H1 (cell line): ENCODE measurements at regions not wholly inside any gene's neighbourhood (a gene's known extent, or its start where the extent isn't known, plus 50 kb on each side); places are given as distances from the start of the nearest gene placed in this dataset.

Experiments
- CTCF ChIA-PET: fragments of 300-600 bp; sonication (Branson Sonifier 250); formaldehyde crosslinking; loops from one replicate; lab custom pipeline; 2021; ENCODE audit not compliant: partially characterized antibody; lab: Charles Lee
- POLR2A ChIA-PET: fragments of 300-600 bp; sonication (Branson Sonifier 250); formaldehyde crosslinking; loops from one replicate; lab custom pipeline; 2021; ENCODE audit warnings: inconsistent platforms; ENCODE audit not compliant: partially characterized antibody; lab: Charles Lee
- DNase-seq, 2 experiments: peaks; one replicate each; pipeline versions ENCODE4 v3.0.0 to v3.0.0-alpha.2; 2010 to 2022; ENCODE audit warnings: low spot score in 2 of 2, low read depth in 1 of 2, mixed read lengths in 1 of 2
- FAIRE-seq: peaks from 2 replicates; lab custom pipeline; 2011; peaks lifted over from hg19 to GRCh38; lab: Jason Lieb, UNC
- H2AFZ ChIP-seq: 2 replicates; pipeline ENCODE4 v1.8.1; 2012; ENCODE audit warnings: low read length, inconsistent platforms
- H2AK5ac ChIP-seq: 2 replicates; pipeline ENCODE4 v1.6.1; 2013; ENCODE audit warnings: low read depth, low read length
- H2BK120ac ChIP-seq: replicated peaks from 2 replicates; pipeline ENCODE3; 2013; ENCODE audit warnings: low read depth, low read length, inconsistent platforms
- H2BK12ac ChIP-seq: 2 replicates; pipeline ENCODE4 v1.6.1; 2013; ENCODE audit warnings: low read depth, low read length
- H2BK15ac ChIP-seq: 2 replicates; pipeline ENCODE4 v1.6.1; 2013; ENCODE audit warnings: low read length
- H2BK20ac ChIP-seq: 2 replicates; pipeline ENCODE4 v1.6.1; 2013; ENCODE audit warnings: low read length
- H2BK5ac ChIP-seq: 2 replicates; pipeline ENCODE4 v1.6.1; 2013; ENCODE audit warnings: low read depth, low read length
- H3K14ac ChIP-seq: 2 replicates; pipeline ENCODE4 v1.6.1; 2013; ENCODE audit warnings: inconsistent platforms; ENCODE audit not compliant: insufficient read length
- H3K18ac ChIP-seq: 2 replicates; pipeline ENCODE4 v1.6.1; 2013; ENCODE audit warnings: low read length; ENCODE audit errors: extremely low read depth
- H3K23ac ChIP-seq: 2 replicates; pipeline ENCODE4 v1.6.1; 2013; ENCODE audit warnings: inconsistent platforms; ENCODE audit not compliant: insufficient read length
- H3K23me2 ChIP-seq: 2 replicates; pipeline ENCODE4 v1.6.1; 2013; ENCODE audit warnings: low read depth, low read length
- H3K27ac ChIP-seq: 2 replicates; pipeline ENCODE4 v1.6.1; 2011; ENCODE audit warnings: low read depth, low read length, inconsistent platforms
- H3K27me3 ChIP-seq, 4 experiments: replicated peaks in 1 of 4; 1 replicate in 1 of 4; 2 replicates in 3 of 4; pipeline versions ENCODE4 v1.6.1 to v1.8.1; 2011 to 2013; ENCODE audit warnings: low read length in 3 of 4, mild to moderate bottlenecking in 3 of 4, inconsistent platforms in 2 of 4, mixed read lengths in 2 of 4, moderate library complexity in 1 of 4; ENCODE audit not compliant: control insufficient read depth in 3 of 4, insufficient read depth in 3 of 4; ENCODE audit errors: extremely low read depth in 1 of 4
- H3K36me3 ChIP-seq, 4 experiments: 2 replicates each; pipeline versions ENCODE4 v1.6.1 to v1.8.1; 2011 to 2013; ENCODE audit warnings: mild to moderate bottlenecking in 4 of 4, low read length in 3 of 4, moderate library complexity in 2 of 4, control low read depth in 1 of 4, inconsistent platforms in 1 of 4; ENCODE audit not compliant: insufficient read depth in 4 of 4, control insufficient read depth in 2 of 4
- H3K4ac ChIP-seq: replicated peaks from 2 replicates; pipeline ENCODE3; 2013; ENCODE audit warnings: low read length, low read depth, mixed read lengths, inconsistent platforms; ENCODE audit not compliant: insufficient read length
- H3K4me1 ChIP-seq, 4 experiments: replicated peaks in 1 of 4; 1 replicate in 1 of 4; 2 replicates in 3 of 4; pipeline versions ENCODE4 v1.6.1 to v1.8.1; 2011 to 2013; ENCODE audit warnings: low read length in 3 of 4, inconsistent platforms in 2 of 4, mixed read lengths in 1 of 4; ENCODE audit not compliant: insufficient read depth in 4 of 4, control insufficient read depth in 3 of 4
- H3K4me2 ChIP-seq, 2 experiments: 2 replicates each; pipeline versions ENCODE4 v1.6.1 to v1.8.1; 2011 to 2013; ENCODE audit warnings: low read depth in 2 of 2, low read length in 2 of 2, control low read depth in 1 of 2, inconsistent platforms in 1 of 2, mild to moderate bottlenecking in 1 of 2; ENCODE audit not compliant: insufficient read depth in 1 of 2
- H3K4me3 ChIP-seq, 4 experiments: fragments of 200-600, 300-600 bp in 1 of 4; sonication (generic), shearing (Covaris generic), sonication (Bioruptor Twin) in 1 of 4; 2 replicates each; pipeline versions ENCODE4 v1.5.1 to v1.8.1; 2011 to 2016; ENCODE audit warnings: low read length in 4 of 4, low read depth in 3 of 4, control low read depth in 2 of 4, inconsistent platforms in 2 of 4, mild to moderate bottlenecking in 2 of 4, mixed read lengths in 1 of 4, moderate library complexity in 1 of 4; ENCODE audit not compliant: insufficient read depth in 2 of 4; ENCODE audit errors: extremely low read depth in 1 of 4
- H3K56ac ChIP-seq: replicated peaks from 2 replicates; pipeline ENCODE3; 2013; ENCODE audit warnings: low read depth, mild to moderate bottlenecking, mixed read lengths, low read length, inconsistent platforms; ENCODE audit not compliant: insufficient read length
- H3K79me1 ChIP-seq: 2 replicates; pipeline ENCODE4 v1.6.1; 2013; ENCODE audit warnings: low read depth, low read length, control low read depth
- H3K79me2 ChIP-seq, 2 experiments: 2 replicates each; pipeline versions ENCODE4 v1.6.1 to v1.8.1; 2012 to 2013; ENCODE audit warnings: low read length in 2 of 2, mild to moderate bottlenecking in 2 of 2, inconsistent platforms in 1 of 2; ENCODE audit not compliant: insufficient read depth in 2 of 2, control insufficient read depth in 1 of 2
- H3K9ac ChIP-seq, 4 experiments: replicated peaks in 1 of 4; 1 replicate in 1 of 4; 2 replicates in 3 of 4; pipeline versions ENCODE4 v1.6.1 to v1.8.1; 2011 to 2013; ENCODE audit warnings: low read depth in 3 of 4, low read length in 3 of 4, control low read depth in 2 of 4, mild to moderate bottlenecking in 2 of 4, moderate library complexity in 2 of 4, inconsistent platforms in 1 of 4; ENCODE audit errors: extremely low read depth in 1 of 4
- H3K9me3 ChIP-seq, 2 experiments: 2 replicates each; pipeline versions ENCODE4 v1.6.1 to v1.8.1; 2012 to 2013; ENCODE audit warnings: mild to moderate bottlenecking in 2 of 2, moderate library complexity in 2 of 2, control low read depth in 1 of 2, inconsistent platforms in 1 of 2, low read depth in 1 of 2, low read length in 1 of 2, mixed read lengths in 1 of 2; ENCODE audit not compliant: insufficient read depth in 2 of 2
- H4K20me1 ChIP-seq, 2 experiments: replicated peaks in 1 of 2; 2 replicates each; pipeline versions ENCODE3 to v1.8.1; 2011 to 2013; ENCODE audit warnings: inconsistent platforms in 2 of 2, low read length in 2 of 2, mild to moderate bottlenecking in 1 of 2; ENCODE audit not compliant: insufficient read depth in 2 of 2, control insufficient read depth in 1 of 2
- H4K5ac ChIP-seq: 2 replicates; pipeline ENCODE4 v1.6.1; 2013; ENCODE audit warnings: low read length, low read depth, mixed read lengths, inconsistent platforms; ENCODE audit not compliant: insufficient read length
- H4K8ac ChIP-seq: 2 replicates; pipeline ENCODE4 v1.8.0; 2013; ENCODE audit warnings: mild to moderate bottlenecking, moderate library complexity, low read length, inconsistent platforms; ENCODE audit not compliant: insufficient read depth; ENCODE audit errors: extremely low read depth
- H4K91ac ChIP-seq: replicated peaks from 2 replicates; pipeline ENCODE3; 2013; ENCODE audit warnings: low read length, mixed read lengths, inconsistent platforms; ENCODE audit not compliant: insufficient read length
- BACH1 ChIP-seq: IDR thresholded peaks from 2 replicates; pipeline ENCODE4 v1.6.1; 2012; ENCODE audit warnings: low read length, improper control_type of control experiment
- BCL11A ChIP-seq, 2 experiments: IDR thresholded peaks; one replicate each; pipeline ENCODE4 v1.6.1; 2011; ENCODE audit warnings: low read depth in 2 of 2, low read length in 2 of 2, mild to moderate bottlenecking in 2 of 2
- CHD2 ChIP-seq: IDR thresholded peaks from 2 replicates; pipeline ENCODE4 v1.6.1; 2012; ENCODE audit warnings: low read length, improper control_type of control experiment
- JUN ChIP-seq: IDR thresholded peaks from 2 replicates; pipeline ENCODE4 v1.6.1; 2011; ENCODE audit warnings: low read depth, mild to moderate bottlenecking, improper control_type of control experiment, low read length
- NANOG ChIP-seq: IDR thresholded peaks from 2 replicates; pipeline ENCODE4 v1.6.1; 2011; ENCODE audit warnings: low read length, low read depth, mild to moderate bottlenecking, inconsistent platforms; ENCODE audit not compliant: insufficient read depth, poor library complexity, severe bottlenecking
- NRF1 ChIP-seq: IDR thresholded peaks from 2 replicates; pipeline ENCODE4 v1.6.1; 2011; ENCODE audit warnings: mild to moderate bottlenecking, low read depth, low read length, improper control_type of control experiment
- POLR2A ChIP-seq, 2 experiments: IDR thresholded peaks; 1 replicate in 1 of 2; 2 replicates in 1 of 2; pipeline ENCODE4 v1.6.1; 2011; ENCODE audit warnings: low read depth in 2 of 2, low read length in 2 of 2, mild to moderate bottlenecking in 2 of 2; ENCODE audit errors: control extremely low read depth in 1 of 2
- RFX5 ChIP-seq: IDR thresholded peaks from 2 replicates; pipeline ENCODE4 v1.6.1; 2011; ENCODE audit warnings: low read depth, low read length, improper control_type of control experiment, borderline replicate concordance
- SP4 ChIP-seq: IDR thresholded peaks from 2 replicates; pipeline ENCODE4 v1.6.1; 2012; ENCODE audit warnings: low read length, inconsistent platforms
- TAF1 ChIP-seq: IDR thresholded peaks from 2 replicates; pipeline ENCODE4 v1.6.1; 2011; ENCODE audit warnings: mild to moderate bottlenecking, low read depth, low read length
- YY1 ChIP-seq: IDR thresholded peaks from 2 replicates; pipeline ENCODE4 v1.6.1; 2011; ENCODE audit warnings: low read depth, mild to moderate bottlenecking, low read length
- ZNF274 ChIP-seq: IDR thresholded peaks from 2 replicates; pipeline ENCODE4 v1.7.0; 2012; ENCODE audit warnings: low read length, borderline replicate concordance; ENCODE audit errors: extremely low read depth
- WGBS, 2 experiments: shearing (Covaris generic) in 1 of 2; methylation state at CpG; one replicate each; pipeline versions ENCODE4 v1.1.6 to v1.1.7; 2013 to 2015; ENCODE audit warnings: low lambda C conversion rate in 2 of 2, mixed read lengths in 2 of 2, inconsistent platforms in 1 of 2, low coverage in 1 of 2, missing lambda C conversion rate in 1 of 2; ENCODE audit not compliant: insufficient replicate concordance in 2 of 2, insufficient coverage in 1 of 2, insufficient read length in 1 of 2; ENCODE audit errors: extremely low coverage in 1 of 2, missing lambda C conversion rate in 1 of 2; 5-methylcytosine and 5-hydroxymethylcytosine counted together

- Histone ChIP-seq H3K36me3 (no peaks in the 10 kb centered on the region), H3K56ac (no peak overlapping the region), H3K79me1 (no peaks in the 10 kb centered on the region), H3K9ac (no peak overlapping the region), H2BK12ac (no peak overlapping the region), H2AK5ac (no peak overlapping the region), H3K4me3 (no peak overlapping the region), H2BK5ac (no peak overlapping the region), H3K14ac (no peak overlapping the region), H3K4me2 (no peak overlapping the region), H2AFZ (no peak overlapping the region), H2BK120ac (no peak overlapping the region), H2BK15ac (no peak overlapping the region), H3K27ac (no peak overlapping the region), H4K5ac (no peak overlapping the region), H3K23ac (no peak overlapping the region), H3K9me3 (no peaks in the 10 kb centered on the region; a peak in 1 of 4 replicates), H3K27me3 (no peaks in the 10 kb centered on the region), H4K91ac (no peak overlapping the region), H3K4ac (no peak overlapping the region), H4K8ac (no peak overlapping the region), H3K79me2 (no peaks in the 10 kb centered on the region), H3K23me2 (no peaks in the 10 kb centered on the region; the same call in 1 of the 2 replicates), H3K18ac (no peak overlapping the region), H2BK20ac (no peak overlapping the region), H4K20me1 (peaks cover 0 to 2% of the 10 kb centered on the region in 2 experiments), H3K4me1 (peaks cover 0 to under 1% (median 0%) of the 10 kb centered on the region in 4 experiments; a peak in 1 of 7 replicates)
- DNase-seq (no peak), FAIRE-seq (no peak)
- 90% methylated on average over 3 of the region's 3 CpGs; no CpG with 5 or more reads in 1 of the 2 experiments for WGBS, 2 experiments
- ChIA-PET POLR2A (no interaction called here), CTCF (interaction anchor here (1.0 to 1.6 kb wide), 4 partner anchors 20 to 91 kb away, joined by 3 to 6 read pairs (median 4); no protein-coding TSS in a partner anchor)
- TF ChIP-seq NRF1 (no peak), POLR2A (IDR thresholded peaks at IDR 0.05; ENCODE audit: control extremely low read depth in 1 of 2, low read depth in 2 of 2, low read length in 2 of 2) (no peak), SP4 (no peak), TAF1 (no peak), CHD2 (no peak), YY1 (no peak), BACH1 (no peak), BCL11A (IDR thresholded peaks at IDR 0.05; ENCODE audit: low read depth in 2 of 2, low read length in 2 of 2) (no peak), RFX5 (no peak), NANOG (no peak), JUN (no peak), ZNF274 (no peak)
Measured at GRCh38 chr15:98402486-98402885, 245.9 kb upstream of the IGF1R start.
